Mammary epithelial cell (primary cell): ENCODE measurements at regions not wholly inside any gene's neighbourhood (a gene's known extent, or its start where the extent isn't known, plus 50 kb on each side); places are given as distances from the start of the nearest gene placed in this dataset.

Experiments used
- CTCF ChIP-seq, 2 donors: IDR thresholded peaks in 1 of 2; conservative IDR thresholded peaks in 1 of 2; 2 replicates each; pipeline ENCODE4 v1.5.1; 2011 to 2012; ENCODE audit warnings: inconsistent platforms in 2 of 2, low read length in 2 of 2, mild to moderate bottlenecking in 2 of 2, control low read depth in 1 of 2, low read depth in 1 of 2; ENCODE audit not compliant: insufficient read depth in 1 of 2; ENCODE audit errors: extremely low read depth in 1 of 2
- EZH2 ChIP-seq: IDR thresholded peaks from 2 replicates; pipeline ENCODE4 v1.6.1; 2012; ENCODE audit warnings: low read length, inconsistent platforms, borderline replicate concordance

- no peak for TF ChIP-seq CTCF (conservative IDR thresholded peaks at IDR 0.05 in 1 of 2, IDR thresholded peaks at IDR 0.05 in 1 of 2; ENCODE audit: extremely low read depth in 1 of 2, insufficient read depth in 1 of 2, low read depth in 1 of 2, low read length in 2 of 2)
- TF ChIP-seq EZH2 = no peak
These were observed 114.7 kb downstream of the FOXL1 start for GRCh38 chr16:86693033-86693432.
